Naive B cell (primary cell): ENCODE measurements at regions not wholly inside any gene's neighbourhood (a gene's known extent, or its start where the extent isn't known, plus 50 kb on each side); places are given as distances from the start of the nearest gene placed in this dataset.
A peak's percentile ranks its signal among the peaks of the same experiment; 100 is the strongest.
"Not testable (repeated sequence)": the region's sequence is repeated elsewhere in the genome, so short reads cannot be mapped to it uniquely, and the experiment has no call there.

Experiments used
- ATAC-seq, 2 donors: fragments of 150-1000 bp; cut with Tn5 transposase; 2 replicates each; pipeline ENCODE4 v1.10.0; 2021; ENCODE audit warnings: low read depth in 2 of 2, mild to moderate bottlenecking in 2 of 2, moderate library complexity in 2 of 2
- DNase-seq: peaks from one replicate; pipeline ENCODE4 v3.0.0; 2022
- H3K27ac Mint-ChIP-seq, 6 donors: one replicate each; pipeline ENCODE4 v1.8.0; 2020 to 2022; ENCODE audit warnings: mild to moderate bottlenecking in 6 of 6, mixed read lengths in 6 of 6, moderate library complexity in 5 of 6, inconsistent platforms in 2 of 6
- H3K27me3 Mint-ChIP-seq, 3 donors: one replicate each; pipeline ENCODE4 v1.8.0; 2021 to 2022; ENCODE audit warnings: mixed read lengths in 3 of 3, mild to moderate bottlenecking in 1 of 3
- H3K36me3 Mint-ChIP-seq, 2 donors: one replicate each; pipeline ENCODE4 v1.8.0; 2020 to 2022; ENCODE audit warnings: mixed read lengths in 2 of 2, inconsistent platforms in 1 of 2, mild to moderate bottlenecking in 1 of 2
- H3K4me1 Mint-ChIP-seq, 3 donors: one replicate each; pipeline ENCODE4 v1.8.0; 2020 to 2022; ENCODE audit warnings: mixed read lengths in 3 of 3, inconsistent platforms in 1 of 3, mild to moderate bottlenecking in 1 of 3, moderate library complexity in 1 of 3
- H3K4me3 Mint-ChIP-seq, 8 donors: one replicate each; pipeline ENCODE4 v1.8.0; 2020 to 2022; ENCODE audit warnings: mild to moderate bottlenecking in 8 of 8, mixed read lengths in 8 of 8, moderate library complexity in 8 of 8, inconsistent platforms in 2 of 8
- H3K9me3 Mint-ChIP-seq, 7 donors: one replicate each; pipeline ENCODE4 v1.8.0; 2020 to 2022; ENCODE audit warnings: mixed read lengths in 7 of 7, mild to moderate bottlenecking in 5 of 7, inconsistent platforms in 2 of 7, moderate library complexity in 1 of 7

DNA sequence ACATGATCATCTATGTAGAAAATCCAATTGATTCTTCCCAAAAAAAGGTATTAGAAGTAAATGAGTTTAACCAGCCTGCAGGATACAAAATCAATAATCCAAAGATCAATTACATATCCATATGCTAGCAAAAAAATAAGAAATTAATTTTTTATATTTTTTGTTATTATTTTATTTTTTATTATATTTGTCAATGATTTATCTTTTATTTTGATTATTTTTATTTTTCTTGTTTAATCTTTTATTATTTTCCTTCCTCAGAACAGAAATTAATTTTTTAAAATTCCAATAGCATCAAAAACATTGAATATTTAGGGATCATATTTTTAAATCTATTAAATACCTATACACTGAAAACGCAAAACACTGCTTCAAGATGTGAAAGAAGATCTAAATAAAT lies 331.2 kb downstream of the PLPP3 start:
- Mint-ChIP-seq H3K36me3 (no peaks in the 10 kb centered on the region), H3K27ac (no peak overlapping the region), H3K9me3 (peaks cover 0 to 6% (median 2%) of the 10 kb centered on the region in 7 donors), H3K4me1 (peaks cover 3 to 9% (median 5%) of the 10 kb centered on the region in 3 donors), H3K27me3 (peaks cover 0 to 8% (median 8%) of the 10 kb centered on the region in 3 donors), H3K4me3 (no peak overlapping the region)
- ATAC-seq, result no peak
- no peak for DNase-seq

DNA sequence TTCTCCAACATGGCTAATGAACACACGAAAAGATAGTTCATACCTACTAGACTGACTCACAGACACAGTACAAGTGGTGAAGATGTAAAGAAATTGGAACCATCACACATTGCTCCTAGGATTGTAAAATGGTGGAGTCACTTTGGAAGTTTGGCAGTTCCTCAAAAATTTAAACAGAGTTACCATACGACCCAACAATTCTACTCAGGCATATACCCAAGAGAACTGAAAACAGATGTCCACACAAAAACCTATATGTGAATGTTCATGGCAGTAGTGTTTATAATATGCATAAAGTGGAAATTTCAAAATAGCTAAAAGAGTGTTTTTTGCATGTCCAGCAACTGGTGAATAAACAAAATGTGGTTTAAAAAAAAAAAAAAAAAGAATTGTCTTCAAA lies 332.6 kb downstream of the PLPP3 start:
- not testable (repeated sequence) for H3K4me1 Mint-ChIP-seq, H3K4me3 Mint-ChIP-seq, H3K36me3 Mint-ChIP-seq, ATAC-seq, H3K27ac Mint-ChIP-seq, H3K27me3 Mint-ChIP-seq, DNase-seq
- H3K9me3 Mint-ChIP-seq, result peaks cover 4 to 16% (median 9%) of the 10 kb centered on the region in 7 donors

DNA sequence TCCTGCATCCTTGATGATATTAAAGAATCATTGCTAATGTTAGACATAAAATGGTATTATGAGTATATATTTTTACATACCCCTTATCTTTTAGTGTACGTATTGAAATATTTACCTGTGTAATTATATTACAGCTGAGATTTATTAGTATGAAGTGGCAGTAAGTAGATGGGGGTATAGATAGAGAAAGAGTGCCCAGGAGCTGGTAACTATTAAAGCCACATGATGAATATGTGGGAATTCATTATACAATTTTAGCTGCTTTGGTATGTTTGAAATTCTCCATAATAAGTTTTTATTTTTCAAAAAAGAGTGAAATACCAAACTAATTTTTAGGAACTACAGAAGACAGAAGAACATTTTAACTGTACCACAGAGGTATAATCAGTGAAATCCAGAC lies 339.0 kb downstream of the PLPP3 start:
- peaks cover 7 to 23% (median 14%) of the 10 kb centered on the region in 7 donors for H3K9me3 Mint-ChIP-seq
- H3K4me1 Mint-ChIP-seq, result no peaks in the 10 kb centered on the region
- DNase-seq (no peak), ATAC-seq (no peak)
- H3K4me3 Mint-ChIP-seq, result no peak overlapping the region
- no peaks in the 10 kb centered on the region for H3K36me3 Mint-ChIP-seq
- no peak overlapping the region for H3K27ac Mint-ChIP-seq
- H3K27me3 Mint-ChIP-seq, result peaks cover 3 to 13% (median 6%) of the 10 kb centered on the region in 3 donors

DNA sequence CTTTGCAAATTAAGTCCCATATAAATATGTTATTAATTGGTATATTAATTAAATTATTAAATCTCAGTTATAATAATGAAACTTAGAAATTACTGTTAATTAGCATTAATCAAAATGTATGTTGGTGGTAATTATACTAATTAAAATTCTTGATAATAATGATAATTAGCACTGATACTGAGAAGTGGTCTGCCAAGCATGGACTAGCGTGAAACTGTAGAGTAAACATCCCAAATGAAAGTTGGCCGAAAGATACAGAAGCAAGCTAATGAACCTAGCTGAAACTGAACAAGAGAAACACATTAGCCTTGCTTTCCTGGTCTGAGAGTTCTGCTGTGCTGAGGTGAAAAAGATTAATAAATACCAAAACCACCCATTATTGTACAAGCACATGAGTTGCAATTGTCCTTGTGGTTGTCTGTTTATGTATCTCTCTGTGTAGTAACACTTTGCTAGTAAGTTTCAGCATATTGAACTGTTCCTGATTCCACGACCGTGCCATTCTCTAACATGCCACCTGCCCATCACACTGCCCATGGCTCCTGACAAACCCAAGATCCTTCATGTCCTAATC lies 341.8 kb downstream of the PLPP3 start:
- peaks cover 8 to 21% (median 12%) of the 10 kb centered on the region in 3 donors for H3K27me3 Mint-ChIP-seq
- DNase-seq, result no peak
- H3K36me3 Mint-ChIP-seq, result no peaks in the 10 kb centered on the region
- no peak overlapping the region for H3K4me3 Mint-ChIP-seq
- H3K27ac Mint-ChIP-seq, result no peak overlapping the region
- ATAC-seq, result no peak
- no peaks in the 10 kb centered on the region for H3K4me1 Mint-ChIP-seq
- H3K9me3 Mint-ChIP-seq, result peaks cover 4 to 17% (median 9%) of the 10 kb centered on the region in 7 donors

DNA sequence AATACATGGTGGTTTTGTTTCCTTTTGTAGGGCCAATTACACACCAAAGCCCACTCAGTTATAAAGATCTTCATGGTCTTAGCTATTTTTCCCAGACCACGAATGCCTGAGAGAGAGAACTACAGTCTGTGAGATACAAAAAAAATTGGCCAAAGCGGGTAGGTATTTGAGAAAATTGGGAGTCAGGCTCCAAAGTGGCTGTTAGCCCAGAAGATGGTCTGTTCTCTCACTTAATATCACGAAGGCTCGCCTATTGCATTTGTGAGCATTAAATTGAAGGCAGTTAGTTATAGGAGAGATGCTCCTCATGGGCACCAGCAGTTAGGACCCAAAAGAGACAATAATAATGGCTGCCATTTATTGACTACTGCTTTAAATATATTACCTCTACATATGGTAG lies 342.7 kb downstream of the PLPP3 start:
- Mint-ChIP-seq H3K27me3 (peaks cover 8 to 25% (median 14%) of the 10 kb centered on the region in 3 donors), H3K27ac (no peak overlapping the region), H3K4me3 (no peak overlapping the region), H3K4me1 (no peaks in the 10 kb centered on the region), H3K36me3 (no peaks in the 10 kb centered on the region), H3K9me3 (peaks cover 0 to 13% (median 7%) of the 10 kb centered on the region in 7 donors)
- ATAC-seq, result no peak
- no peak for DNase-seq

DNA sequence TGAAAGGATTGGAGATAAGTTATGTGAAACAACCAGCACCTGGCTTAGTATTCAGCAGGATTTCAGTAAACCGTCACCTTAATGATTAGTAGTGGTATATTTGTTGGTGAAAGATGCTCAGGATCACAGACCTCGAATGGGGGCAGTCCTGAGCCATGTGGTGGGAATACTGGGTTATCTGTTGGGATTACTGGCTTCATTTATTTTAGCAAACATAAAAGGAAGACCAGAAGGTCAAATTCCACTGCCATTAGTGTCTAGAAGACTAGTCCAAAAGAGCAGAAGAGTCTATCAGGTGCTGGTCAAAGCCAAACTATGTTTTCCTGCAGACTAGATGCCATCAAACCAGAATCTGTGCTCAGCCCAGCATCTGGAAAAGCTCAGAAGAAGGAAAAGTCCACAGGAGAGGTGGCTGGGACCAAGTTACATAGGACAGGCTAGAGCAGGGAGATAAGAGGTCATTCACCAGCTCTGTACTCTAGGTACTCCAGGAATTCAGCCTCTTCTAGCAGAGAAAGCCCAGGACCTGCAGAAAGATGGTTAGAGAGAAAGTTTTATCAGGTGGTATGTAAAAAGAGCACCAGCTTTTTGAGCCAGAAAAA lies 343.4 kb downstream of the PLPP3 start:
- Mint-ChIP-seq H3K27me3 (peaks cover 8 to 30% (median 18%) of the 10 kb centered on the region in 3 donors), H3K4me1 (no peaks in the 10 kb centered on the region), H3K27ac (no peak overlapping the region), H3K36me3 (no peaks in the 10 kb centered on the region), H3K4me3 (no peak overlapping the region), H3K9me3 (peaks cover 0 to 7% (median 4%) of the 10 kb centered on the region in 7 donors)
- DNase-seq (no peak), ATAC-seq (no peak)

DNA sequence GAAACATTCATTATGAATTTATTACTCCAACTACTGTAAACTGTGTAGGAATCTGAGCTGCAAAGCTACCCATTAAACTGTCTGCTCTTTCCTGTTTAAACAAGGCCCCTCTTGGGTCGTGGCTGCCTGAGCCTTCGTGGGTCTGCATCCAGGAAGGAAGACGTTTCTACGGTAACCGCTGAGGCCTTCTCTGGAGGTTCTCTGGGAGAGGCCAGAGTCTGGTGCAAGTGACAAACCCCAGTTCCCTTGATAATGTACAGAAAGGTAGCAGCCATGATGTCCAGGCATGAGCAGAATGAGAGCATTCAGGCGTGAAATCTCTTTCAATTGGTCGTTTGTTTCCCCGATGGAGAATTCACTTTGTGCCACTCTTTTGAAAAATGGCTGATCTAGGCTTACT lies 350.2 kb downstream of the PLPP3 start:
- H3K36me3 Mint-ChIP-seq, result no peaks in the 10 kb centered on the region
- no peak for ATAC-seq

DNA sequence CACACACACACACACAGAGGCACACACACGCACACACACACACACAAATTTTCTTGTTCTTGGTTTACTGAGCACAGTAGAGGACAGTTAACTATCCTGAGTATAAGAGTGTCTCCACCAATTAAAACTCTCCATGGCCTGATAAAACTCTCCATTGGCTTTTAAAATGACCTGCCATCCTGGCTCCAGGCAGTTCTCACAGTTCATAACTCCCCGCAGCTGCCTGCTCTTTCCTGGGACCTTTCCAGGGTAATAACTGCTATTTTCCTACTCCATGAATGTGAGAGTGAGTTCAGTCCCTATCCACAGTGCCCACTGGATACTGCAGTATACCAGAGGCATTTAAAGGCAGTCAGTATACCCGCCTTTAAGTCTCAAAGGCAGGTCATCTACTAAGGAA lies 351.5 kb downstream of the PLPP3 start:
- ATAC-seq (no peak), DNase-seq (no peak)
- Mint-ChIP-seq H3K27ac (peak overlapping the region in 1 of 6 donors; percentile 40), H3K9me3 (peaks cover 0 to 5% (median 0%) of the 10 kb centered on the region in 7 donors), H3K36me3 (no peaks in the 10 kb centered on the region), H3K27me3 (peaks cover 4 to 21% (median 15%) of the 10 kb centered on the region in 3 donors), H3K4me3 (peak overlapping the region in 1 of 8 donors; percentile 34), H3K4me1 (no peaks in the 10 kb centered on the region)

More for the DNA sequence above, 350.2 kb downstream of the PLPP3 start:
- H3K4me1 Mint-ChIP-seq, result no peaks in the 10 kb centered on the region
- H3K9me3 Mint-ChIP-seq, result peaks cover 0 to 5% (median 0%) of the 10 kb centered on the region in 7 donors
- H3K4me3 Mint-ChIP-seq, result no peak overlapping the region
- H3K27me3 Mint-ChIP-seq, result peaks cover 4 to 15% (median 14%) of the 10 kb centered on the region in 3 donors
- H3K27ac Mint-ChIP-seq, result no peak overlapping the region
- no peak for DNase-seq

DNA sequence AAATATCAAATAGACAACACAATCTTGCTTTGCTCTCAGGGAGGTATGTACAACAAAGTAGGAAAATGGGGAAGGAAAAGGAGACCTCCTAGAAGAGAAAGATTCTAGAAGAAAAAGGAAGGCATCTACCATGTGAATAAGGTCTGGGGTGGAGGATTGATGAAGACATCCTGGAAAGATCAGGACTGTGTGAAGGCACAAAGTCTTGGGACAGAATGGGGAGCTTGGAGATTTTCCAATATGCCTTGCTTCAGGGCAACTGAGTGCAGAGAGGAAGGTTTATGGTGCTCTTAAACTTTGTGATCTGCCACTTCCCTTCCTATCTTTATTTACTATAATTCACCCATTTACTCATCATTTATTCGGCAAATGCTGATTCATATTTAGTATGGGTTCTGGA lies 352.0 kb downstream of the PLPP3 start:
- DNase-seq (no peak), ATAC-seq (no peak)
- H3K4me3 Mint-ChIP-seq, result no peak overlapping the region
- no peak overlapping the region for H3K27ac Mint-ChIP-seq
- H3K9me3 Mint-ChIP-seq, result peaks cover 0 to 5% (median 2%) of the 10 kb centered on the region in 7 donors
- H3K36me3 Mint-ChIP-seq, result no peaks in the 10 kb centered on the region
- H3K4me1 Mint-ChIP-seq, result no peaks in the 10 kb centered on the region
- H3K27me3 Mint-ChIP-seq, result peaks cover 4 to 24% (median 15%) of the 10 kb centered on the region in 3 donors

DNA sequence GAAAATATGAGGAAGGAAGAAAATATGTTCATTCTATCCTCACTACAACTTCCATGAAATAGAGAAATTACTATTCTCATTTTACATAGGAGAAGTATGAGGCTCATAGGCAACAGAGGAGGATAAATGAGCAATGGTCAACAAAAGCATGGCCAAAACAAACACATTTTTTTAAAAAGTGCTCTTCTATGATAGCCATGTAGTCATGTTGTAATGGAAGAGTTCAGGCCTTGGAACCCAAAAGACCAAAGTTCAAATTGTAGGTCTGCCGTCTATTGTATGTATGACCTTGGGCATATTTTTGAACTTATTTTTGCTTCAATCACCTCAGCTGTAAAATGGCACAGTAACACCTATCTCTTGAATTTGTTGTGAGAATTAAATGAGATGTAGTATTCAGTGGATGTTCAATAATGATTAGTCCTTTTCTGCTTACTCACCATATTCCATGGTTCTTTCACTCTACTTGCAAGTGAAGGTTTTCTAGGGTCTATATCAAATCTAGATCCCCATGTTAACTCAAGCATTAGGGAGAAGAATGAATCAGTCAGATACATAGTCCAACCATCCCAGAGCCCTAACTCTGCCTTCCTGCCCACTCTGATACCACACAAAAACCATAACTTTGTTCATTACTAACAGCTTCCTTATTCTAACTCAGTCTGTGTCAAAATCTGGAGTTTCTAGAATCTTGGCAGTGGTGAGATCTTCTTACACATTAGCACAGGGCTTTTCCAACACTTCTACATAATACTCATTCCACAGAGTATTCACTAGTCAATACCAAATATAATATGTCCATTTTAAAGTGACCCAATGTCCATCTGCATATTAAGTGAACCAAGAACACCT lies 353.2 kb downstream of the PLPP3 start:
- H3K4me3 Mint-ChIP-seq, result no peak overlapping the region
- H3K27me3 Mint-ChIP-seq, result peaks cover 4 to 15% (median 9%) of the 10 kb centered on the region in 3 donors
- H3K4me1 Mint-ChIP-seq, result no peaks in the 10 kb centered on the region
- no peak for DNase-seq
- no peaks in the 10 kb centered on the region for H3K36me3 Mint-ChIP-seq
- H3K9me3 Mint-ChIP-seq, result peaks cover 0 to 5% (median 2%) of the 10 kb centered on the region in 7 donors
- no peak overlapping the region for H3K27ac Mint-ChIP-seq
- ATAC-seq, result no peak

DNA sequence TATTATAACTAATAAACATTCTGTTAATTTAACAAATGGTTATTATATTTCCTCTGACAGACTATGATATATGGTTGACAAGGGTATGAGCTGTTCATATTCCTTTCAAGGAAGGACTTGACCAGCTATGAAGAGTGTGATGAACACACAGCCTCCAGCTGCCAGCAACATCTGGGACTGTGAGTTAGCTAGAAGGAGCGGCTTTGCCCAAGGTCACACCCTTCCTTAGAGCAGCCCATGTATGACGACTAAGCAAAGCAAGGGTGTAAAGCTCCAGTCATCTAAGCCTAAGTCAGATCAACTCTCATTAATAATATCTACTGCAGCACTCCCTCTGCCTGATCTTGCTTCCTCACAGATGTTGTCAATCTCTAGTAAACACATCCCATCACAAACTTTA lies 355.4 kb downstream of the PLPP3 start:
- no peak overlapping the region for H3K27ac Mint-ChIP-seq
- peaks cover 0 to 4% (median 2%) of the 10 kb centered on the region in 7 donors for H3K9me3 Mint-ChIP-seq
- no peak overlapping the region for H3K4me3 Mint-ChIP-seq
- H3K36me3 Mint-ChIP-seq, result no peaks in the 10 kb centered on the region
- no peak for DNase-seq
- peaks cover 9 to 15% (median 9%) of the 10 kb centered on the region in 3 donors for H3K27me3 Mint-ChIP-seq
- no peaks in the 10 kb centered on the region for H3K4me1 Mint-ChIP-seq
- no peak for ATAC-seq

DNA sequence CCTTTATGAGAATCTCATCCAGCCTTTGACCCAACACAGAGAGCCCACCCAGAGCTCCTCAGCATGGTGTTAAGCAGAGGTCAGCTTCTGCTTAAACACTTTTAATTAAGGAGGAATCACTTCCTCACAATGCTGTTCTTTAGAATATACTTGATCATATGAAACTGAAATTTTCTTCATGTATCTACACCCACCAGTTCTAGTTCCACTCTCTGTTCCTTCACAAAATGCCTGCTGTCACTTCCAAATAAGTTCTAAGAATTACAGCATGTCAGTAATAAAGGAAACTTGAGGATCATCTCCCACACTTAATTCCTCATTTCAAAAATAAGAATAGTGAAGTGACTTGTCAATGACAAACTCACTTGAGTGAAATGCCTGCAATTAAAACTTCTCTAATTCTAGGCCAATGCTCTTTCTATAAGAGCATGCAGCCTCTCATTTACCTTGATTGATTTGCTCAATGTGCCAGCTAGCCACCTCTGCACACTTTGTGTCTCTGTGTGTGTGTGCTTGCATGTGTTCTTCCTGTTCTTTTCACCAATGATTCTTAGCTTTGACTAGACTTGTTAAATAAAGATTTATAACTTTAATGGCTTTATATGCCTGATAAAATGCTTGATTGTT lies 356.3 kb downstream of the PLPP3 start:
- no peak for DNase-seq
- Mint-ChIP-seq H3K27ac (no peak overlapping the region), H3K27me3 (peaks cover 7 to 15% (median 9%) of the 10 kb centered on the region in 3 donors), H3K4me3 (no peak overlapping the region), H3K36me3 (no peaks in the 10 kb centered on the region), H3K9me3 (peaks cover 0 to 4% (median 2%) of the 10 kb centered on the region in 7 donors), H3K4me1 (no peaks in the 10 kb centered on the region)
- no peak for ATAC-seq

DNA sequence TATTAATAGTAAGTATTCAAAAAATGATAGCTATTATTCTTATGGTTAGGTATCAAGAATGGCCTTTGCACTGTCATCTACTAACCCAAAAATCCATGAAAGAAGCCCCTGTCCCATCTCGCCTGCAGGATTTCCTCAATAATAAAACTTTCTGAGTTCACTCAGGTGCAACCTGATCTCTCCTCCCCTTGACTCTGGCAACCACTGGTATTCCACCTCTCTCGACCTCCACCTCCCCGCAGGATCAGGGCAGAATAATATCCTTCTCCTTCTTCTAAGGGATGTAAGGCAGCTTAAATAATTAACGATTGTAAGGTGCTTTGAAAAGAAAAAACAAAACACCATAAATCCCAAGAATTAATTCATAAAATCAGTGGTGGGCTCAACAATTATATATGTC lies 359.3 kb downstream of the PLPP3 start:
- no peaks in the 10 kb centered on the region for H3K4me1 Mint-ChIP-seq
- peaks cover 5 to 15% (median 5%) of the 10 kb centered on the region in 3 donors for H3K27me3 Mint-ChIP-seq
- DNase-seq (no peak), ATAC-seq (no peak)
- no peaks in the 10 kb centered on the region for H3K36me3 Mint-ChIP-seq
- no peak overlapping the region for H3K4me3 Mint-ChIP-seq
- peaks cover 0 to 4% (median 0%) of the 10 kb centered on the region in 7 donors for H3K9me3 Mint-ChIP-seq
- no peak overlapping the region for H3K27ac Mint-ChIP-seq
